SU-DHL-6 (cell line): ENCODE measurements at regions not wholly inside any gene's neighbourhood (a gene's known extent, or its start where the extent isn't known, plus 50 kb on each side); places are given as distances from the start of the nearest gene placed in this dataset.

Source experiments
- H2AFZ ChIP-seq: fragments of 200-600 bp; sonication (generic); 2 replicates; pipeline ENCODE4 v1.6.1; 2014; ENCODE audit warnings: low read depth, mild to moderate bottlenecking, moderate library complexity, mixed read lengths, antibody characterized with exemption, low read length; ENCODE audit not compliant: severe bottlenecking
- H3F3A ChIP-seq: fragments of 200-600 bp; shearing (Covaris generic); 2 replicates; pipeline ENCODE4 v1.6.0; 2016; ENCODE audit warnings: antibody characterized with exemption, mild to moderate bottlenecking; ENCODE audit not compliant: insufficient read depth
- H3K27ac ChIP-seq: fragments of 200-600 bp; sonication (generic); 2 replicates; pipeline ENCODE4 v1.5.1; 2016; ENCODE audit warnings: low read depth, mild to moderate bottlenecking, low read length, moderate library complexity, mixed read lengths
- H3K27me3 ChIP-seq: fragments of 200-600 bp; sonication (generic), shearing (Covaris generic); 2 replicates; pipeline ENCODE4 v1.6.0; 2014; ENCODE audit warnings: mild to moderate bottlenecking, low read length
- H3K36me3 ChIP-seq: fragments of 200-600 bp; sonication (generic); 2 replicates; pipeline ENCODE4 v1.6.1; 2014; ENCODE audit warnings: mild to moderate bottlenecking, low read length, mixed read lengths
- H3K4me2 ChIP-seq: fragments of 300-600, 200-600 bp; shearing (Covaris generic), sonication (generic); 2 replicates; pipeline ENCODE4 v1.6.0; 2014; ENCODE audit warnings: low read length, low read depth, mild to moderate bottlenecking; ENCODE audit not compliant: poor library complexity, severe bottlenecking
- H3K4me3 ChIP-seq: fragments of 200-600 bp; sonication (generic); 2 replicates; pipeline ENCODE4 v1.5.1; 2014; ENCODE audit warnings: antibody characterized with exemption, low read length, mild to moderate bottlenecking, mixed read lengths; ENCODE audit not compliant: insufficient read depth, poor library complexity, severe bottlenecking
- H3K79me2 ChIP-seq: fragments of 200-600 bp; sonication (generic); 2 replicates; pipeline ENCODE4 v1.6.1; 2014; ENCODE audit warnings: mild to moderate bottlenecking, low read length, moderate library complexity; ENCODE audit not compliant: insufficient read depth
- H3K9ac ChIP-seq: fragments of 200-600 bp; sonication (generic); 2 replicates; pipeline ENCODE4 v1.7.0; 2014; ENCODE audit warnings: mild to moderate bottlenecking, low read length
- H3K9me2 ChIP-seq: fragments of 200-600 bp; sonication (generic); replicated peaks from 2 replicates; pipeline ENCODE4 v1.6.1; 2014; ENCODE audit warnings: low read length; ENCODE audit not compliant: insufficient read depth
- H3K9me3 ChIP-seq: fragments of 200-600 bp; sonication (generic); 2 replicates; pipeline ENCODE4 v1.6.1; 2014; ENCODE audit warnings: low read length, mixed read lengths; ENCODE audit not compliant: insufficient read depth
- H4K20me1 ChIP-seq: fragments of 200-600 bp; sonication (generic); 2 replicates; pipeline ENCODE4 v1.6.1; 2014; ENCODE audit warnings: low read depth, mild to moderate bottlenecking, antibody characterized with exemption, low read length, moderate library complexity, mixed read lengths
- CTCF ChIP-seq: fragments of 200-600 bp; sonication (generic); IDR thresholded peaks from one replicate; pipeline ENCODE4 v1.5.1; 2017; ENCODE audit warnings: antibody characterized with exemption, mild to moderate bottlenecking, low read length, moderate library complexity; ENCODE audit not compliant: insufficient read depth, poor library complexity, severe bottlenecking
- EZH2phosphoT487 ChIP-seq: fragments of 200-600 bp; sonication (generic), shearing (Covaris generic); conservative IDR thresholded peaks from 2 replicates; pipeline ENCODE4 v1.6.1; 2018; ENCODE audit warnings: mild to moderate bottlenecking, antibody characterized with exemption, low read length, moderate library complexity, mixed read lengths

GRCh38 chr10:3354174-3354900, 181.8 kb upstream of the PITRM1 start:
- Histone ChIP-seq H3K36me3 (no peaks in the 10 kb centered on the region), H2AFZ (no peak overlapping the region), H3K4me3 (no peak overlapping the region), H4K20me1 (no peaks in the 10 kb centered on the region), H3K4me2 (no peak overlapping the region), H3K9ac (no peak overlapping the region), H3K9me2 (no peaks in the 10 kb centered on the region), H3K9me3 (no peaks in the 10 kb centered on the region), H3F3A (no peaks in the 10 kb centered on the region), H3K27ac (no peak overlapping the region), H3K79me2 (no peaks in the 10 kb centered on the region), H3K27me3 (no peaks in the 10 kb centered on the region)
- TF ChIP-seq EZH2phosphoT487 (no peak), CTCF (no peak)

DNA sequence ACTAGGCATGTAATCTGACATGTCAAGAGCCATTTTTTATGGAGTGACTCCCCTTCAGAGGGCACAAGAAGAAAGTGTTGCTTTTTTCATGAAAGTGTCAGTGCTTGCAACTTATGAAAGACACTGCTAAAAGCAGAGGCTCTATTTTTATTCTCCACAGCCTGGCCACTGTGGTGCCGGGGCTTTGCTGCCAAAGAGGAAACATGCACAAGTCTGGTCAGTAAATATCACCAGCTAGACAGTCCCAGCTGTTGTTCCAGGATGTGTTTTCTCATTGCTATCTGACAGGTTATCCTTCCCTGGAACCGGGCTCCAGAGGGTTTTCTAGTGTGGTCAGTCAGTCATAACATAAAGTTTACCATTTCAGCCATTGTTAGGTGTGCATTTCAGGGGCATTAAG, 180.7 kb upstream of the PITRM1 start:
- no peak overlapping the region for H3K9ac ChIP-seq
- no peaks in the 10 kb centered on the region for H4K20me1 ChIP-seq
- H3F3A ChIP-seq: no peaks in the 10 kb centered on the region
- no peak for TF ChIP-seq CTCF
- TF ChIP-seq EZH2phosphoT487: no peak
- H3K27ac ChIP-seq: no peak overlapping the region
- H3K9me2 ChIP-seq: no peaks in the 10 kb centered on the region
- H3K36me3 ChIP-seq: no peaks in the 10 kb centered on the region
- H3K9me3 ChIP-seq: no peaks in the 10 kb centered on the region
- no peak overlapping the region for H3K4me3 ChIP-seq
- no peaks in the 10 kb centered on the region for H3K27me3 ChIP-seq
- H3K79me2 ChIP-seq: no peaks in the 10 kb centered on the region
- no peak overlapping the region for H3K4me2 ChIP-seq
- H2AFZ ChIP-seq: no peak overlapping the region

GRCh38 chr10:3350617-3351258, 178.2 kb upstream of the PITRM1 start:
- Histone ChIP-seq H3K27me3 (no peaks in the 10 kb centered on the region), H3K4me2 (no peak overlapping the region), H3F3A (no peaks in the 10 kb centered on the region), H3K9me3 (no peaks in the 10 kb centered on the region), H3K9me2 (no peaks in the 10 kb centered on the region), H3K79me2 (no peaks in the 10 kb centered on the region), H3K9ac (no peak overlapping the region), H3K27ac (no peak overlapping the region), H2AFZ (no peak overlapping the region), H3K4me3 (no peak overlapping the region), H3K36me3 (no peaks in the 10 kb centered on the region), H4K20me1 (no peaks in the 10 kb centered on the region)
- TF ChIP-seq EZH2phosphoT487: no peak
- no peak for TF ChIP-seq CTCF
